ENCODE measurements at regions not wholly inside any gene's neighbourhood (a gene's known extent, or its start where the extent isn't known, plus 50 kb on each side); places are given as distances from the start of the nearest gene placed in this dataset.
"Not testable (repeated sequence)": the region's sequence is repeated elsewhere in the genome, so short reads cannot be mapped to it uniquely, and the experiment has no call there.

- DNase-seq (ENCODE audit: low spot score), result no peak
These were observed 171.3 kb downstream of the RPRM start for GRCh38 chr2:153307223-153307622.

DNA sequence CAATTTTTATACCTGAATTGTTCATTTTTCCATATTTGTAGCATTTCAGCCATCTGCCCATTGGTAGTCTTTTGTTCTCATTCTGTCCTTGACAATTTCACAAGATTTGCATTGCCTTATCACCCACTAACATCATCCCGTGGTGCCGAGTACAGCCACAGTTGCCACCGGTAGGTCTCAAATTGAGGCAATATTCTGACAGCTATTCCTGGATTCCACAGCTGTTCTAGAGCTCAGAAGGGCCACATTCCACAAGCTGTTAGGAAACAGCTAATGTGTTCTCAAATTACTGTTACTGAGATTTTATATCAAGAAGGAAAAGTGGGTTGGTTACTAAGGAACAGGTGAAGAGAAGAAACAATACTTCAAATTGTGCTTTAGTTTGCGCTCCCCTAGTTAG lies 178.8 kb downstream of the RPRM start:
- DNase-seq (ENCODE audit: low spot score), result no peak

- DNase-seq (ENCODE audit: low spot score), result no peak
These were observed 179.3 kb downstream of the RPRM start for GRCh38 chr2:153299217-153299616.

DNA sequence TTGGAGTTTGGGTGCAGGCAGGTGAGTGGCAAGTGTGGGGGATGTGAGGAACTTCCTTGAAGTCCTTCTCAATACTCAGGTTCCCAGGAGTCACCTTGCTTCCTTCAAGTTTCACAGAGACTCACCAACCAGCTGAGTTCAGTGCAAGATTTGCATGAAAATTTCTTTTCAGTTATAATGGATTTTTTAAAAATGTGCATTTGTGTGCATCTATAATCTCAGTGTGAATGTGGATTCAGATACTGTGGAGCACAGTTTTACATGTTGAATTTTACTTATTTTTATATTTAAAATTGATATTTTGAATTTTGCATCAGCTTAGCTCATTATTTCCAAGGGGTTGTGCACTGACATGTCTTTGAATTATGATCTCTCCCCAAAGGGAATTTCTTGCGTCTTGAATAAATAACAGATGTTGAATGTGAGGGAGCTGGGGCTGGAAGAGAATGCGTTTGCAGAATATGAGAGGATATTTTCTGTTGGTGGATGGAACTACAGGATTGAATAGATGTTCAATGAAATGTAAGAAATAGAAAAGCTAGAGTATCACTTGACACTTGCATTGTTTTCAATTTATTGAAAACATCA lies 184.3 kb downstream of the RPRM start:
- DNase-seq (ENCODE audit: low spot score), result no peak

DNA sequence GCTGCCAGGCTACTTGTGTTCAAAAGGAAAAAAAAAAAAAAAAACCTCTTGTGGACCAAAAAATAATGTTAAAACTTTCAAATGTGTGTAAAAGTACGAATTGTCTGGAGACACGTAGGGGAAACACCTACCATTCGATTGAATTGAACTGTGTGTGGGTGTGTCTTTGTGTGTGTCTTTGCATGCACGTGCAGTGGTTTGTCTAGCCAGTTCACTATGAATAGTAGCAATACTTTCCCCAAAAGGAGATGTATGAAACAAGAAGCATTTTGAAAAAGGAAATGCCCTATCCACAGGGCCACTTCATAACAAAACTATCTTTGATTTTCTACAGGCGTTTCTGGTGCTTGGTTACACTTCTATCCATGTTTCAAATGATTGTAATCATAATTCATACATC lies 186.8 kb downstream of the RPRM start:
- no peak for DNase-seq (ENCODE audit: low spot score)

GRCh38 chr2:153287109-153287801 lies 191.3 kb downstream of the RPRM start:
- DNase-seq (ENCODE audit: low spot score), result no peak

GRCh38 chr2:153268941-153269461 lies 209.6 kb downstream of the RPRM start:
- DNase-seq (ENCODE audit: low spot score), result no peak

DNA sequence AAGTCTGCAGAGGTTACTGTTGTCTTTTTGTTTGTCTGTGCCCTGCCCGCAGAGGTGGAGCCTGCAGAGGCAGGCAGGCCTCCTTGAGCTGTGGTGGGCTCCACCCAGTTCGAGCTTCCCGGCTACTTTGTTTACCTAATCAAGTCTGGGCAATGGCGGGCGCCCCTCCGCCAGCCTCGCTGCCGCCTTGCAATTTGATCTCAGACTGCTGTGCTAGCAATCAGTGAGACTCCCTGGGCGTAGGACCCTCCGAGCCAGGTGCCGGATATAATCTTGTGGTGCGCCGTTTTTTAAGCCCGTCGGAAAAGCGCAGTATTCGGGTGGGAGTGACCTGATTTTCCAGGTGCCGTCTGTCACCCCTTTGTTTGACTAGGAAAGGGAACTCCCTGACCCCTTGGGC lies 221.7 kb downstream of the RPRM start:
- not testable (repeated sequence) for DNase-seq (ENCODE audit: low spot score)

GRCh38 chr2:153246636-153247035 lies 231.9 kb downstream of the RPRM start:
- DNase-seq (ENCODE audit: low spot score), result not testable (repeated sequence)

GRCh38 chr2:153235516-153235915 lies 243.0 kb downstream of the RPRM start:
- DNase-seq (ENCODE audit: low spot score), result no peak

GRCh38 chr2:153232464-153232863 lies 246.1 kb downstream of the RPRM start:
- DNase-seq (ENCODE audit: low spot score), result no peak

DNA sequence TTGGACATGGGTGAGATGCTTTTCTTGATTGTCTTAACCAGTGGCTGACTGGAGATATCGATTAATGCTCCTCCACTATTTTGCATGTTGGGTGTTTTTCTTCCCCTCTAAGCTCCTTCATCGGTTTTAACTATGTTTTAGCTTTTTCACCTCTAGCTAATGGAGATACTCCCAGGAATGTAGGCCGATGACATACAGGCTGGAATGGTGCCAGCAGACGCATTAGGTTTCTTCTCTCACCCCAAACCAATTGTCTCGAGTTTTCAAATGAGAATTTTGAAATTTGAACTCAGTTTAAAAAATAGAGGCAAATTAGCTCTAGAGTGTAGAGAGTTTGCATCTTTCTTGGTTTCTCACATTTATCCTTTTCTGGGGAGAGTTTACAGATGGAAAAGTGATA lies 247.6 kb downstream of the RPRM start:
- no peak for DNase-seq (ENCODE audit: low spot score)

- no peak for DNase-seq (ENCODE audit: low spot score)
These were observed 249.7 kb downstream of the RPRM start for GRCh38 chr2:153228904-153229303.

- no peak for DNase-seq (ENCODE audit: low spot score)
These were observed 250.6 kb downstream of the RPRM start for GRCh38 chr2:153227981-153228380.

GRCh38 chr2:153222231-153223165 lies 256.1 kb downstream of the RPRM start:
- DNase-seq (ENCODE audit: low spot score), result no peak

- DNase-seq (ENCODE audit: low spot score), result no peak
These were observed 257.1 kb downstream of the RPRM start for GRCh38 chr2:153221506-153221905.

DNA sequence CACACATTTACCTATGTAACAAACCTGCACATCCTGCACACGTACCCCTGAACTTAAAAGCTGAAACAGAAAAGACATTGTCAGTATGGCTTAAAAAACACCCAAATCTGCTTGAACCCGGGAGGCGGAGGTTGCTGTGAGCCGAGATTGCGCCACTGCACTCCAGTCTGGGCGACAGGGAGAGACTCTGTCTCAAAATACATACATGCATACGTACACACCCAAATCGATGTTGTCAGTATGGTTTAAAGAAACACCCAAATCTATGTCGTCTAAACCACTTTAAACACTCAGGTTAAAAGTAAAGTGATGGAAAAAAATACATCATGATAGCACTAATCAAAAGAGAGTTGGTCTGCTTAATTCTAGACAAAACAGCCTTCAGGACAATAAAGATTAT lies 257.5 kb downstream of the RPRM start:
- DNase-seq (ENCODE audit: low spot score), result no peak

DNA sequence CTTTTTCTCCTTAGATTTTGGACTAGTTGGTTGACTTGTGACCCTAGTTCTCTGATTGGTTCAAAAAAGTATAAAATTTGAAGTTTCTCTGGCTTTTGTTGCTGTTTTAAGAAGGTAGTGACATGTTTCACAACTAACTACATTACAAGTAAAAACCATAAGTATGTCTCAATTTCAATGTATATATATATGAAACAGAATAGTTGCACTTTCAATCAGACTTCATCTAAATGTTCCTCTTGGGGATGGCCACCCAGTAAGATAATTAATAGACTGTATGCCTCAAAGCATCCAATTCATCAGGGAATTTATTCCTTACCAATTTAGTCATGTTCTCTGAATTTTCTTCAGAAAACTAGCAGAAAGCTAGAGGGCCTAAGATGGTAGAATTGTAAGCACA lies 259.7 kb downstream of the RPRM start:
- no peak for DNase-seq (ENCODE audit: low spot score)

DNA sequence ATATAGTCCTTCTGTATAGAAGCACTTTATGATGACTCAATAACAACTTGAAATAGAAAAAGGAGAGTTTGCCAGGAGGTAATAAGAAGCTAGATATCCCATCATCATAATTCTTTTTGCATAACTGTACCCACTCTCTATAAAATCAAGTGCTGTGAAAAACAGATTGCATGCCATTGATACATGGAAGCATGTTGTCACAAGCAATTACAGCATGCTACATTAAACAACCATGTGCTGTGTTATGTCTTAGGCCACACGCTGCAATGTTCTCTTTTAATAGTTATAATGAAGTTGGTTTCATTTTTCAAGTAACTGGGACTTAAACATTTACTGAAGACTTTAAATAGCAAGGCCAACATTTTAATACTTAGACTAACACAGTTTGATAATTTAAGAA lies 264.2 kb downstream of the RPRM start:
- no peak for DNase-seq (ENCODE audit: low spot score)

DNA sequence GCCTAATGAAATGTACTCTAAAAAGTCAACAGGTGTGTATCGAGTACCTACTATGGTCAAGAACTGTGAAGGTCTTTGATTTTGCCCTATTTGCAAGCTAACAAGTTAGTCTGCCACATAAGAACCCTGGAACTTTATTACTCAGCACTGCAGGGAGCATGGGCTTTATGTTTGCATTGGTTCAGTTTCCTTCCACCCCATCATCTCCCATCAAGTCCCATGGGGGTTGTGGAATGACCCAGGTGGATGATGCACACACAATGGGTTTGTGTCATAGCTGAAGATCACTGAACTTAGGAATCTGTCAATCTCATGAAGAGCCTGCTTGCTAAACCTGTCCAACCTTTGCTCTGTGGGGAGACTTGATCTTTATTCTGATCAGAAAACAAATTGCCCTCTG lies 265.5 kb downstream of the RPRM start:
- no peak for DNase-seq (ENCODE audit: low spot score)

- no peak for DNase-seq (ENCODE audit: low spot score)
These were observed 280.9 kb downstream of the RPRM start for GRCh38 chr2:153197402-153198386.

All from kidney capillary endothelial cell (primary cell).